GM12875 (cell line): ENCODE measurements at regions not wholly inside any gene's neighbourhood (a gene's known extent, or its start where the extent isn't known, plus 50 kb on each side); places are given as distances from the start of the nearest gene placed in this dataset.

Source experiments
- H3K4me3 ChIP-seq: one replicate; pipeline ENCODE4 v1.5.1; 2011; ENCODE audit warnings: low read depth, low read length, control low read depth
- TF ChIP-seq, protein P1 (sequence below): IDR thresholded peaks from 2 replicates; pipeline ENCODE4 v1.5.1; 2011; ENCODE audit warnings: low read depth, mild to moderate bottlenecking, control low read depth, inconsistent platforms, low read length, moderate library complexity, borderline replicate concordance; ENCODE audit not compliant: insufficient read depth

DNA sequence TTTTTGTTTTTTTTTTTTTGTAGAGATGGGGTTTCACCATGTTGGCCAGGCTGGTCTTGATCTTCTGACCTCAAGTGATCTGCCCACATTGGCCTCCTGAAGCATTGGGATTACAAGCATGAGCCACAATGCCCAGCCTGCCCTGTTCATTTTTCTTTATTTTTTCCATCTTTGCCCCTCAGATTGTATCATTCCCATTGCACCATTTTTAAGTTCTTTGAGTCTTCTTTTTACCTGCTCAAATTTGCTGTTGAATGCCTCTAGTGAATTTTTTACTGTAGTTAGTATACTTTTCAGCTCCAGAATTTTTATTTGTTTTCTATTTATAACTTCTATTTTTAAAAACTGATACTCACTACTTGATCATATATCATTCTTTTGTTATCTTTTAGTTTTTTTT lies 101.4 kb upstream of the SLC4A10 start:
- TF ChIP-seq, protein P1, sequence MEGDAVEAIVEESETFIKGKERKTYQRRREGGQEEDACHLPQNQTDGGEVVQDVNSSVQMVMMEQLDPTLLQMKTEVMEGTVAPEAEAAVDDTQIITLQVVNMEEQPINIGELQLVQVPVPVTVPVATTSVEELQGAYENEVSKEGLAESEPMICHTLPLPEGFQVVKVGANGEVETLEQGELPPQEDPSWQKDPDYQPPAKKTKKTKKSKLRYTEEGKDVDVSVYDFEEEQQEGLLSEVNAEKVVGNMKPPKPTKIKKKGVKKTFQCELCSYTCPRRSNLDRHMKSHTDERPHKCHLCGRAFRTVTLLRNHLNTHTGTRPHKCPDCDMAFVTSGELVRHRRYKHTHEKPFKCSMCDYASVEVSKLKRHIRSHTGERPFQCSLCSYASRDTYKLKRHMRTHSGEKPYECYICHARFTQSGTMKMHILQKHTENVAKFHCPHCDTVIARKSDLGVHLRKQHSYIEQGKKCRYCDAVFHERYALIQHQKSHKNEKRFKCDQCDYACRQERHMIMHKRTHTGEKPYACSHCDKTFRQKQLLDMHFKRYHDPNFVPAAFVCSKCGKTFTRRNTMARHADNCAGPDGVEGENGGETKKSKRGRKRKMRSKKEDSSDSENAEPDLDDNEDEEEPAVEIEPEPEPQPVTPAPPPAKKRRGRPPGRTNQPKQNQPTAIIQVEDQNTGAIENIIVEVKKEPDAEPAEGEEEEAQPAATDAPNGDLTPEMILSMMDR = no peak
- no peak overlapping the region for H3K4me3 ChIP-seq

DNA sequence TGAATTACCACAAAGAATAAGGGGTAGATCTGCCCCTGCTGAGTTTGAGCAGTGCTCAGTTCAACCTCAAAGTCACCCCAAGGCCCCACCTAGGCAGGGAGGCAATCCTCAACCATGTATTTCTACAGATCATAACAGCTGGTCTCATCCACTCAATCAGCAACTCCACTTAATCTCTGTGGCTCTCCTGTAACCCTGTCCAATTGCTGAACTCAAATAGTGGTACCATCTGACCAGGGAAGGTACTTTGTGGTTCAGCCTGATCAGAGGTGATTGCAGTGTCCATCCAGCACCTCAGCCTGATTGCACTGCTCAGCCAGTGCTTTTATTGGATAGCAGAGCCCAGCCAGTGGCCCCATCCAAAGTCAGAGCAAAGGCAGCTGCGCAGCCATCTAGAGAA lies 91.0 kb upstream of the SLC4A10 start:
- no peak overlapping the region for H3K4me3 ChIP-seq
- TF ChIP-seq, protein P1 = no peak

DNA sequence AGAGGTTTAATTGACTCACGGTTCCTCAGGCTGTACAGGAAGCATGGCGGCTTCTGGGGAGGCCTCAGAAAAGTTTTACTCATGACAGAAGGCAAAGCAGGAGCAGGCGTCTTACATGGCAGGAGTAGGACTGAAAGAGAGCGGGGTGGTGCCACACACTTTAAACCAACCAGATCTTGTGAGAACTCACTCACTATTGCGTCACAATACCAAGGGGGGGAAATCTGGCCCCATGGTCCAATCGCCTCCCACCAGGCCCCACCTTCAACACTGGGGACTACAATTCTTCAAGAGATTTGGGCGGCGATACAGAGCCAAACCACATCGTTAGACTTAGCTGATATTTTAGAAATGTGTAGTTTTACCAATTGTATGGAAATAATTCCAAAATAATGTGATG lies 77.6 kb upstream of the SLC4A10 start:
- H3K4me3 ChIP-seq = no peak overlapping the region
- TF ChIP-seq, protein P1 = no peak

- TF ChIP-seq, protein P1 = no peak
- H3K4me3 ChIP-seq = no peak overlapping the region
Observed at GRCh38 chr2:161547130-161547529, 77.1 kb upstream of the SLC4A10 start.

DNA sequence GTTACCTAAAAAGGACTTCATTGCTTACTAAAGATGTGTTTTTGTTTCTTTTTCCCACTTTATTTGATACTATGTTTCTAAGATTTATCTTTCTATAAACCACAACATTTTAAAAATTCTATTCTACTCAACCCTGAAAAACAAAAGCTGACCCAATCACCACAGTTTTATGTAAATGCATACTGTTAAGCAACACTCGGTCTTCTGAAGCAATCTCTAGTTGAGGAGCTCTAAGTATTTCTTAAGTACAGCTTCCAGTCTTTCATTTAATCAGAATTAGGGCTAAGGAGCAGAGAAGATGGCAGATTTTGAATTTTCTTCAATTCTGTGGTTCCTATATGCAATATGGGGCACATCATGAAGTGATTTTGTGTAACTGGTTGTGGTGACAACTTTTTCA lies 72.2 kb upstream of the SLC4A10 start:
- H3K4me3 ChIP-seq = no peak overlapping the region
- TF ChIP-seq, protein P1 = no peak

GRCh38 chr2:161555826-161556225 lies 68.4 kb upstream of the SLC4A10 start:
- H3K4me3 ChIP-seq = no peak overlapping the region
- TF ChIP-seq, protein P1 = no peak

DNA sequence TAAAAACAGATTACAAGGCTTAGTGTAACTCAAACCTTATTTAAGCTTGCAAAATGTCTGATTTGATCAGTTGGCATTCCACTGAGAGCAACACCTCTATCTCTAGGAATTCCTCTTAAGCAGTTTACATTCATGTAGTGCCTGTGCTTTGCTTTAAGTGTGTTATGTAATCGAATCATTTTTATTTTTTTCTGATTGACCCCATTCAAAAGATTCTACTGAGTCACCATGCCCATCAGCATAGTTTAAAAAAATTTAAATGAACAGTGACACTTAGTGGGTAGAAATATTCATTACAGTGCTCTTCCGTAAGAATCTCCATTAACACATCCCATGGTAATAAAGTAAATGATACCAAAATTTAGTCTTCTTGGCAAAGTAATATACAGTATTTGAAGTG lies 67.8 kb upstream of the SLC4A10 start:
- TF ChIP-seq, protein P1 = no peak
- H3K4me3 ChIP-seq = no peak overlapping the region
